HG02763 (cell line): ENCODE measurements at regions not wholly inside any gene's neighbourhood (a gene's known extent, or its start where the extent isn't known, plus 50 kb on each side); places are given as distances from the start of the nearest gene placed in this dataset.

Experiments used
- ATAC-seq: cut with Tn5 transposase; IDR thresholded peaks from one replicate; pipeline ENCODE4 v1.9.1; 2021; ENCODE audit warnings: mild to moderate bottlenecking, moderate library complexity; ENCODE audit not compliant: unreplicated experiment

GRCh38 chr2:56444339-56444738 lies 260.5 kb downstream of the CCDC85A start:
- ATAC-seq: no peak

GRCh38 chr2:56448403-56449001 lies 264.7 kb downstream of the CCDC85A start:
- ATAC-seq: no peak

- no peak for ATAC-seq
Observed at GRCh38 chr2:56449002-56449431, 265.2 kb downstream of the CCDC85A start.

DNA sequence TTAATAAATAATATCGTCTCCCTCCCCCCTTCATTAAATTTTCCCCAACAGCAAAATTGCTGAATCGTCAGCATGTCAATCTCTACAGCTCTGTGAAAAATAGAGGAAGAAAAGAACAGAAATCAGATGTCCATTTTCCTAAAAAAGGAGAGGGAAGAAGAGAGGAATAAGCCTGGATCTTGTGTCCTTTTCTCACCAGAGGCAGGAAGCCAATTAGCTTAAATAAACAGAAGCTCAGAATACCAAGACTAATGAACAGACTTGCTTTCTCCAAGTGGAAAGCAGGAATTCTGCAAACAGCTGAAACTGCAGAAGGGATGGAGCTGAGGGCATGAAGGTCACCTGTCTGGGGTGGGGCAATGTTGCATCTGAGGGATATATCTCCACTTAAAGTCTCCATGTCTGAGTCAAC lies 265.7 kb downstream of the CCDC85A start:
- ATAC-seq: no peak

- ATAC-seq: no peak
Observed at GRCh38 chr2:56450047-56450446, 266.3 kb downstream of the CCDC85A start.

DNA sequence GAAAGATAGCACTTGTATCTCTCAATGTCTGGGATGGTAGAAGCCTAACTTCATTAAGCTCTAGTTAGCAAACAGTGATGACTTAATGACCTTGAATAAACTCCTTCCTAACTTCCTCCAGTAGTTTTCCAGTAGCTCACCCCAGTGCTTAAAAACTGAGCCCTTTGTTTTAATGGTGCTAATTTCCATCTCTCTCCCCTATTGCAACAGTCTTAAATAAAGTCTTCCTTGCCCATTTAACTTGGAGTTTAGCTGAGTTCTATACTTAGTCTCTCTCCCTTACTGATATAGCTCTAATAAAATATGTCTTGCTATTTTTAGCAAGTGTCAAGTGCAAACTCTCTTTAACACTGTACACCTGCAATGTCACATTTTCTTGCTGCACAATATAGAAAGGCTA lies 267.0 kb downstream of the CCDC85A start:
- ATAC-seq: no peak

DNA sequence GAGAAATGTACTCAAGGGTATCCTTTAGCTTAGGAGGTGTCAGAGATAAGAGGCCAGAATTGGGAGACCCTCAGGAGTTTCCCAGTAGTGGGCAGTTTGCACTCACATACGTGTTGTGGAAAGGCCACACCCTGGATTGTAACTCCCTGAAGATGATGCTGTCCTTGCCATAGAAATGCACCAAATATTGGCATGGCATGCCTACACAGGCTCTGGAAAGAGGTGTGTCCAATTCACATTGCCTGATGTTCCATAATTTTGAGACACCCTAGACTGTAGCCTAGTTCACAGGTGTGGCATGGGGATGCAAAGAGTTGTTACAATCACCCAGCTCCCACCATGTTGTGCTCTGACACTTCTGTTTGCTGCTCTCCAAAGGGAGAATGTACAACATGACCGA lies 271.9 kb downstream of the CCDC85A start:
- ATAC-seq: no peak

DNA sequence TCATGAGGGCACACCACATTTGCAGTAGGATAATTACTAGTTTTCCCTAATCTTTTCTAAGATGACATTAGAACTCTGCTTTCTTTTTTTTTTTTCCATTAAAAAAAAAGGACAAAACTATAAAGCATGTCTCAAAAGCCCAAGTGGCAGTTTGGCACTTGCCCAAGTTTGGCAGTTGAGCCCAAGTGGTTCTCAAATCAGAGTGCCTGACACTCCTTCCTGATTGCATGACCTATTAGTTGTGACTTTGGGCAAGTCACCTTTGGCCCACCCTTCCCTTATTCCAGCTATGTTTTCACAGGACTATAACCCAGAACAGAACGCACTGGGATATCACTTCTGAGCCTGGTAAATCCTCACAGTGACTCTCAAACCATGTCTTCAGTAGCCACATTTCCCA lies 273.0 kb downstream of the CCDC85A start:
- no peak for ATAC-seq

GRCh38 chr2:56460508-56460907 lies 276.7 kb downstream of the CCDC85A start:
- ATAC-seq: no peak

DNA sequence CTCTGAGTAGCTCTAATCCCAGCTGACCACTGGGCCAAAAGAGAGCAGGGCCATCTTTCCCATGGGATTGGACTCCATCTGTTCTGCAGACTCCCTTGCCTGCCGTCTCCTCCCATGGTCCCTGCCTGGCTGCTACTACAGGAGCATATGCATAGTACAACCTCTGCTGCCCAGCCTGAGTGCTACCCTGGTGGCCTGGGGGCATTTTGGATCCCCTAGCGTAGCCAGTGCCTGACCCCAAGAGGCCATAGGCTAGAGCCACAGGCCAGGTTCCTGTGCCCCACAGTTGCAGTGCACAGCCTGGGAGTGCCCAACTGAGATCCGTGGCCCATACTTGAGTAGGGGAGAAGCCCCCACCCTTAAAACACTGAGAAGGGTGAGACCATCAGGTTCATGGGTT lies 280.3 kb downstream of the CCDC85A start:
- ATAC-seq: no peak

- ATAC-seq: no peak
Observed at GRCh38 chr2:56464613-56465012, 280.8 kb downstream of the CCDC85A start.

GRCh38 chr2:56465491-56465890 lies 281.7 kb downstream of the CCDC85A start:
- ATAC-seq: no peak

- ATAC-seq: no peak
Observed at GRCh38 chr2:56473524-56473923, 289.7 kb downstream of the CCDC85A start.

DNA sequence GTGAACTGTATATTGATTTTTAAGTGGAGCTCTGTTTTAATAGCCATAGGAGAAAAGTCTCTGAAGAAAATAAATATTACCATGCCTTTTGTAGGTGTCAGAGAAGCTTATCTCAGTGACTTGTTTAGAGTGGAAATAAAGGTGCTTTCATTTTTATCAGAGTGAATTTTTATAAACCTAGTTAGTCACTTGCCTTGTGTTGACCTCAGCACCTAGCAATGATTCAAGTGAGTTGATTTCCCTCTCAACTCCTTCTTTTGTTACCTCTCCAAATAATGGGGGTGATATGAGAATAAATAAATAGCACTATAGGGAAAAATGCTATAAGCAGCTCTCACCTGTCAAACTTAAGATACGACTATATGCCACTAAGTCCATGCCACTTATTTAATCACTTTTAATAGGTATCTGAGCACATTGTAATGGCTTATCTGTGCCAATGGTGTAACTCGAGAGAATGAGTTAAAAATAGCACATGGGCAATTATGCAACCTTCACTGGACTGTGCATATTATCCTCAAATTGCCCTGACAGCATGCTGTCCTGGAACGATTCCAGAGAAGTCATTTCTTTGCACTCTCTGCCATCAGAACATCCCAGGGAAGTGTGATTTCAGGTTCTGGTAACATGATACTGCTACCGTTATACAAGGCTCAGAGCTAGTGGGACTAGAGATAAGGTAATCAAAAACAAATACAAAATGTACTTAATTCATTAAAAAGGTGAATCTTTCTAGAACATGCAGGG lies 290.8 kb downstream of the CCDC85A start:
- ATAC-seq: no peak

- ATAC-seq: no peak
Observed at GRCh38 chr2:56475191-56475590, 291.4 kb downstream of the CCDC85A start.

DNA sequence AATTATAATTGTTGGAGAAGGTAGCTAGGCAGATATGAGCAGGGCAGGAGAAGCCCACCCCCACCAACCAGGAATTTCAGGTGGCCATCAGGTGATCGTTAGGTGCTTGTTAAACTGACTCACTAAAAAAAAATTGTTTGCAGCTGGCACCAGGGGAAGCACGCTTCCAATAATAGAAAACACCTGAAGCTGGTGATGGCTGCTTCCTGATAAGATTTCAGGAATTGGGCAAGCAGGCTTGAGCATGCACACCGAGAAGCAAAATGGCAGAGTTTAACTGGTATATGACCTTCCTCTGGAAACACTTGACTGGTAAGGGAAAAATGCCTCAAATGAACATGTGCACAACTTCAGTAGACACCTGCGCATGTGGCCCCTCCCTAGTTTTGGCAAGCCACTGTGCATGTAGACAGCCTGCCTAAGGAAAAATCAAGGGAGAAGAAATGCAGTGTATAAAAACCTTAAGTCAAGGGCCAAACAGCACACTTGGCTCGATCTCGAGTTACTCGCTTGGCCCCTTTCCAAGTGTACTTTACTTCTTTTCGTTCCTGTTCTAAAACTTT lies 292.8 kb downstream of the CCDC85A start:
- no peak for ATAC-seq

DNA sequence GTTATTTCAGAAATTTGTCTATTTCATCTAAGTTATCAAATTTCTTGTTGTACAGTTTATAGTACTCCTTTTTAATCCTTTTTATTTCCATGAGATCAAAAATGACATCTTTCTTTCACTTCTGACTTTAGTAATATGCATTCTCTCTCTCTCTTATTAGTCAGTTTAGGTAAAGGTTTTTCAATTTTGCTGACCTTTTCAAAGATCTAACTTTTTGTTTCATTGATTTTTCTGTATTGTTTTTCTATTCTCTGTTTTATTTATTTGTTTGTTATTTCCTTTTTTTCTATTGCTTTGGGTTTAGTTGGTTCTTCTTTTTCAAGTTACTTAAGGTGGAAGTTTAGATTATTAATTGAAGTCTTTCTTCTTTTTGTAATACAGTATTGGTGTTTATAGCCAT lies 294.2 kb downstream of the CCDC85A start:
- no peak for ATAC-seq

DNA sequence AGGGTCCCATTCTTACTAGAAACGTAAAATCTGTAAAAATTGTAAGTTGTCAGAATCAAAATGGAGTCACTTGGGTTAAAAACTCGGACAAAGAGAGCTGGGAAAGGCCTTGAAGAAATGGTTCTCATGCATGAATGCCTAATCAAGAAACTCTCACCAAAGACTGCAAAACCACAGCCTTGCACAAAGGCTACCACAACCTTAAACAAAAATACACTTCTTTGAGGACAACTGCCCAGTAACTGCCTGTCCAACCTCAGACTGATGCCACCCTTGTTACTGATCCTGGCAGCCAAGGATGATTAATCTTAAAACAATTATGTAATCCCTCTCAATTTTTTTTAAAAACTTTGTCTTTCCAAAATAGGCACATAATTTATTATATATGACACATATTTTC lies 299.3 kb downstream of the CCDC85A start:
- ATAC-seq: no peak

- no peak for ATAC-seq
Observed at GRCh38 chr2:56484906-56485305, 301.1 kb downstream of the CCDC85A start.

GRCh38 chr2:56500317-56500716 lies 316.5 kb downstream of the CCDC85A start:
- ATAC-seq: no peak

- no peak for ATAC-seq
Observed at GRCh38 chr2:56502616-56503015, 318.8 kb downstream of the CCDC85A start.

DNA sequence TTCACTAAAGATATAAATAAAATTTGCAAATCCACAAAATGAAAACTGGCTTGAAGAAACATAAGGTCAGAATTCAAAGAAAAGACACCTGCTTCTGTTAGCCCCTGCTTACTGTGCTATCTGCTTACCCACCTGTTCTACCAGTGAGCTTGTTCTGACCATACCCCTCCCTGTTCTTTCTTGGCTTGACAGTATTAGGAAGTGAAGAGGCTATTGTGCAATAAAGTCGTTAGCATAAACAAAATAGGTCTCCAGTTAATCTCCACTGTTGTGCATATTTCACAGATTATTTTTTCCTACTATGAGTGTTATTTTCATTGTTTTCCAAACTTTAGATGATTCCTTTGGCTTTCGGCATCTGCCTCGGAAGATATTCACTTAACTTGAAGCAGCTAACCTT lies 322.1 kb downstream of the CCDC85A start:
- no peak for ATAC-seq
